Esophagus muscularis mucosa (tissue), 3 donors: ENCODE measurements at regions not wholly inside any gene's neighbourhood (a gene's known extent, or its start where the extent isn't known, plus 50 kb on each side); places are given as distances from the start of the nearest gene placed in this dataset.

Source experiments
- CTCF ChIP-seq, 3 experiments: fragments of 200-600 bp in 2 of 3; fragments of 450-650 bp in 1 of 3; sonication (generic) in 2 of 3; IDR thresholded peaks; one replicate each; pipeline ENCODE4 v1.5.1; 2017 to 2019; ENCODE audit warnings: antibody characterized with exemption in 3 of 3, mild to moderate bottlenecking in 2 of 3, moderate library complexity in 1 of 3
- POLR2A ChIP-seq: fragments of 450-650 bp; IDR thresholded peaks from one replicate; pipeline ENCODE4 v1.6.1; 2017; ENCODE audit warnings: antibody characterized with exemption, moderate library complexity, mild to moderate bottlenecking, low read depth
- POLR2AphosphoS5 ChIP-seq, 2 donors: sonication (generic); formaldehyde crosslinking; IDR thresholded peaks; one replicate each; pipeline ENCODE4 v1.6.1; 2017; ENCODE audit warnings: antibody characterized with exemption in 2 of 2

DNA sequence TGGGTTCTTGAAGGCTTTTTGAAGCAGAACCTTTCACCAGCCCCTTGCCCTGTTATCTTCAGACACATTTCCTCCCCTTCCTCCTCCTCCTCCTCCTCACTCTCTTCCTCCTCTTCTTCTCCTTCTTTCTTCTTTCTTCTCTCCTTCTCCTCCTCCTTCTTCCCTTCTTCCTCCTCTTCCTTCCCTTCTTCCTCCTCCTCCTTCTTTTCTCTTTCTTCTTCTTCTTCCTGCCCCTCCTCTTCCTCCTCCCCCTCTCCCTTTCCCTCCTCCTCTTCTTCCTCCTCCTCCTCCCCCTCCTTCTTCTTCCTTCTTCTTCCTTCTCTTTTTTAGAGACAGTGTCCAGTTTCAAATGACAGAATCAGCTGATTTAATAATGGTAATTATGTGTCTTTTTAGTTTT lies 226.0 kb downstream of the DKK2 start:
- TF ChIP-seq CTCF (IDR thresholded peaks at IDR 0.05) (no peak), POLR2A (no peak), POLR2AphosphoS5 (IDR thresholded peaks at IDR 0.05) (no peak)
